Keratinocyte (primary cell): ENCODE measurements at regions not wholly inside any gene's neighbourhood (a gene's known extent, or its start where the extent isn't known, plus 50 kb on each side); places are given as distances from the start of the nearest gene placed in this dataset.

Source experiments
- CTCF ChIP-seq, 3 experiments: IDR thresholded peaks in 1 of 3; conservative IDR thresholded peaks in 1 of 3; optimal IDR thresholded peaks in 1 of 3; 2 replicates in 2 of 3; 3 replicates in 1 of 3; pipeline versions ENCODE3 to v1.5.1; 2011; ENCODE audit warnings: low read length in 3 of 3, mild to moderate bottlenecking in 3 of 3, moderate library complexity in 2 of 3, control low read depth in 1 of 3, inconsistent platforms in 1 of 3; ENCODE audit not compliant: insufficient read depth in 2 of 3; ENCODE audit errors: extremely low read depth in 1 of 3
- EZH2 ChIP-seq: IDR thresholded peaks from one replicate; pipeline ENCODE4 v1.6.1; 2012; ENCODE audit warnings: inconsistent platforms, mild to moderate bottlenecking, low read length, moderate library complexity

- TF ChIP-seq CTCF (optimal IDR thresholded peaks at IDR 0.05 in 1 of 3, IDR thresholded peaks at IDR 0.05 in 1 of 3, conservative IDR thresholded peaks at IDR 0.05 in 1 of 3; ENCODE audit: extremely low read depth in 1 of 3, insufficient read depth in 2 of 3, low read length in 3 of 3) (no peak), EZH2 (no peak)
These were observed 533.4 kb downstream of the IRX1 start for GRCh38 chr5:4128994-4129393.
